CD14-positive monocyte (primary cell): ENCODE measurements at regions not wholly inside any gene's neighbourhood (a gene's known extent, or its start where the extent isn't known, plus 50 kb on each side); places are given as distances from the start of the nearest gene placed in this dataset.

Experiments used
- DNase-seq, 3 donors: peaks; one replicate each; pipeline ENCODE4 v3.0.0-alpha.2; 2011 to 2022
- H2AFZ ChIP-seq: 2 replicates; pipeline ENCODE4 v1.6.0; 2012; ENCODE audit warnings: mild to moderate bottlenecking, low read depth, low read length, inconsistent platforms; ENCODE audit not compliant: insufficient read depth, poor library complexity, severe bottlenecking
- H3K27ac ChIP-seq, 2 donors: 1 replicate in 1 of 2; 2 replicates in 1 of 2; pipeline ENCODE4 v1.5.1; 2012 to 2013; ENCODE audit warnings: low read length in 2 of 2, control low read depth in 1 of 2, inconsistent platforms in 1 of 2, low read depth in 1 of 2, mild to moderate bottlenecking in 1 of 2
- H3K27me3 ChIP-seq, 2 donors: one replicate each; pipeline versions ENCODE4 v1.6.0 to v1.6.1; 2011 to 2013; ENCODE audit warnings: low read length in 2 of 2; ENCODE audit not compliant: control insufficient read depth in 2 of 2, insufficient read depth in 2 of 2
- H3K36me3 ChIP-seq, 2 donors: replicated peaks in 1 of 2; 1 replicate in 1 of 2; 2 replicates in 1 of 2; pipeline versions ENCODE4 v1.5.1 to v1.6.1; 2012 to 2013; ENCODE audit warnings: low read length in 2 of 2, control low read depth in 1 of 2, inconsistent platforms in 1 of 2, mild to moderate bottlenecking in 1 of 2; ENCODE audit not compliant: insufficient read depth in 2 of 2, control insufficient read depth in 1 of 2
- H3K4me1 ChIP-seq, 2 donors: 1 replicate in 1 of 2; 2 replicates in 1 of 2; pipeline versions ENCODE4 v1.5.1 to v1.6.1; 2012 to 2013; ENCODE audit warnings: low read length in 2 of 2, control low read depth in 1 of 2, inconsistent platforms in 1 of 2, mild to moderate bottlenecking in 1 of 2, moderate library complexity in 1 of 2; ENCODE audit not compliant: insufficient read depth in 2 of 2, control insufficient read depth in 1 of 2
- H3K4me2 ChIP-seq: replicated peaks from 2 replicates; pipeline ENCODE3; 2012; ENCODE audit warnings: low read length, moderate library complexity, mild to moderate bottlenecking; ENCODE audit not compliant: poor library complexity, severe bottlenecking; ENCODE audit errors: extremely low read depth
- H3K4me3 ChIP-seq, 3 experiments: fragments of 200-600 bp in 1 of 3; sonication (generic) in 1 of 3; replicated peaks in 1 of 3; 1 replicate in 2 of 3; 2 replicates in 1 of 3; pipeline ENCODE4 v1.5.1; 2011 to 2013; ENCODE audit warnings: low read length in 3 of 3, mild to moderate bottlenecking in 3 of 3, control low read depth in 2 of 3, low read depth in 2 of 3, inconsistent platforms in 1 of 3, moderate library complexity in 1 of 3
- H3K79me2 ChIP-seq: 2 replicates; pipeline ENCODE4 v1.6.0; 2012; ENCODE audit warnings: mild to moderate bottlenecking, control low read depth, inconsistent platforms, low read length, moderate library complexity; ENCODE audit not compliant: insufficient read depth
- H3K9ac ChIP-seq: 2 replicates; pipeline ENCODE4 v1.6.0; 2017; ENCODE audit warnings: low read length, mild to moderate bottlenecking; ENCODE audit not compliant: insufficient read depth, poor library complexity, severe bottlenecking
- H3K9me3 ChIP-seq, 2 donors: replicated peaks in 1 of 2; 1 replicate in 1 of 2; 2 replicates in 1 of 2; pipeline versions ENCODE4 v1.5.1 to v1.6.1; 2012 to 2013; ENCODE audit warnings: low read length in 2 of 2, control low read depth in 1 of 2; ENCODE audit not compliant: control insufficient read depth in 1 of 2, insufficient read depth in 1 of 2
- H4K20me1 ChIP-seq: 2 replicates; pipeline ENCODE4 v1.6.0; 2012; ENCODE audit warnings: mild to moderate bottlenecking, low read length, control low read depth, moderate library complexity; ENCODE audit not compliant: insufficient read depth
- H3K27ac Mint-ChIP-seq, 7 donors: one replicate each; pipeline ENCODE4 v1.8.0; 2020; ENCODE audit warnings: mild to moderate bottlenecking in 7 of 7, mixed read lengths in 7 of 7, moderate library complexity in 6 of 7, inconsistent platforms in 2 of 7
- H3K27me3 Mint-ChIP-seq, 3 donors: one replicate each; pipeline ENCODE4 v1.8.0; 2021 to 2022; ENCODE audit warnings: low read depth in 3 of 3, mild to moderate bottlenecking in 3 of 3, mixed read lengths in 3 of 3, moderate library complexity in 3 of 3, inconsistent platforms in 1 of 3
- H3K36me3 Mint-ChIP-seq, 2 donors: one replicate each; pipeline ENCODE4 v1.8.0; 2020; ENCODE audit warnings: mixed read lengths in 2 of 2, inconsistent platforms in 1 of 2, mild to moderate bottlenecking in 1 of 2
- H3K4me1 Mint-ChIP-seq: one replicate; pipeline ENCODE4 v1.8.0; 2020; ENCODE audit warnings: mild to moderate bottlenecking, mixed read lengths
- H3K4me3 Mint-ChIP-seq, 2 donors: one replicate each; pipeline ENCODE4 v1.8.0; 2020; ENCODE audit warnings: mild to moderate bottlenecking in 2 of 2, mixed read lengths in 2 of 2, moderate library complexity in 1 of 2
- H3K9me3 Mint-ChIP-seq, 7 donors: one replicate each; pipeline ENCODE4 v1.8.0; 2020 to 2022; ENCODE audit warnings: mixed read lengths in 7 of 7, mild to moderate bottlenecking in 6 of 7, moderate library complexity in 6 of 7, inconsistent platforms in 2 of 7
- WGBS: methylation state at CpG from one replicate; pipeline ENCODE4 v1.1.5; 2013; ENCODE audit warnings: missing lambda C conversion rate; ENCODE audit not compliant: insufficient coverage; 5-methylcytosine and 5-hydroxymethylcytosine counted together
- intact Hi-C, 2 donors: fragments of 100-400 bp; cut with micrococcal nuclease; formaldehyde crosslinking; loops; one replicate each; pipeline versions ENCODE4 v1.15.0 to v1.15.1; 2023
- TF ChIP-seq, protein P1 (sequence below): fragments of 200-600 bp; IDR thresholded peaks from one replicate; pipeline ENCODE4 v1.8.0; 2022; ENCODE audit warnings: antibody characterized with exemption, mild to moderate bottlenecking

DNA sequence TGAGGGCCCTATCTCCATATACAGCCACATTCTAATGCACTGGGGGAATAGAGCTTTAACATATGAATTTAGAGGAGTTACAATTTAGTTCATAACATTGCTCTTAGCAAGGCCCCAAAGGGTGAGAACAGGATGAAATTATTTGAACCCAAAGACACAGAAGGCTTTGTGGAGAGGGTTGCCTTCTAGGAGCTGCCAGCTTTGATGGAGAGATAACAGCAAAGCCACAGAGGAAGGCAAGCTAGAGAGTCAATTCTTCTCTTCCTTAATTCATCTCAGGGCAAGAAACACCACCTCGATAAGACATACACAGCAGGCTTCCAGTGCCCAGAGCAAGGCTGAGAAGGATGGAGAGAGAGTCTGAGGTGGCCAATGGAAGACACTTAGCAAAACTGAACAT, 94.8 kb upstream of the TMPRSS15 start:
- H3K9me3 Mint-ChIP-seq = peaks cover 0 to 4% (median 0%) of the 10 kb centered on the region in 7 donors
- H3K9me3 ChIP-seq = no peaks in the 10 kb centered on the region
- no peak overlapping the region for H2AFZ ChIP-seq
- peak overlapping the region in 1 of 7 donors; percentile 38 for H3K27ac Mint-ChIP-seq
- H3K27me3 ChIP-seq = no peaks in the 10 kb centered on the region
- H3K9ac ChIP-seq = no peak overlapping the region
- H3K27me3 Mint-ChIP-seq = no peaks in the 10 kb centered on the region
- no peak for DNase-seq
- no peak overlapping the region for H3K4me3 Mint-ChIP-seq
- no peak overlapping the region for H3K4me2 ChIP-seq
- H3K4me3 ChIP-seq = no peak overlapping the region
- no peaks in the 10 kb centered on the region for H3K4me1 ChIP-seq
- H4K20me1 ChIP-seq = no peaks in the 10 kb centered on the region
- H3K36me3 ChIP-seq = no peaks in the 10 kb centered on the region
- no peaks in the 10 kb centered on the region for H3K4me1 Mint-ChIP-seq
- no peaks in the 10 kb centered on the region for H3K79me2 ChIP-seq
- WGBS = no CpG with 5 or more reads among the region's 1 CpG
- no peaks in the 10 kb centered on the region for H3K36me3 Mint-ChIP-seq
- intact Hi-C loops = no loop called here
- H3K27ac ChIP-seq = no peak overlapping the region
- TF ChIP-seq, protein P1, sequence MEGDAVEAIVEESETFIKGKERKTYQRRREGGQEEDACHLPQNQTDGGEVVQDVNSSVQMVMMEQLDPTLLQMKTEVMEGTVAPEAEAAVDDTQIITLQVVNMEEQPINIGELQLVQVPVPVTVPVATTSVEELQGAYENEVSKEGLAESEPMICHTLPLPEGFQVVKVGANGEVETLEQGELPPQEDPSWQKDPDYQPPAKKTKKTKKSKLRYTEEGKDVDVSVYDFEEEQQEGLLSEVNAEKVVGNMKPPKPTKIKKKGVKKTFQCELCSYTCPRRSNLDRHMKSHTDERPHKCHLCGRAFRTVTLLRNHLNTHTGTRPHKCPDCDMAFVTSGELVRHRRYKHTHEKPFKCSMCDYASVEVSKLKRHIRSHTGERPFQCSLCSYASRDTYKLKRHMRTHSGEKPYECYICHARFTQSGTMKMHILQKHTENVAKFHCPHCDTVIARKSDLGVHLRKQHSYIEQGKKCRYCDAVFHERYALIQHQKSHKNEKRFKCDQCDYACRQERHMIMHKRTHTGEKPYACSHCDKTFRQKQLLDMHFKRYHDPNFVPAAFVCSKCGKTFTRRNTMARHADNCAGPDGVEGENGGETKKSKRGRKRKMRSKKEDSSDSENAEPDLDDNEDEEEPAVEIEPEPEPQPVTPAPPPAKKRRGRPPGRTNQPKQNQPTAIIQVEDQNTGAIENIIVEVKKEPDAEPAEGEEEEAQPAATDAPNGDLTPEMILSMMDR = no peak

DNA sequence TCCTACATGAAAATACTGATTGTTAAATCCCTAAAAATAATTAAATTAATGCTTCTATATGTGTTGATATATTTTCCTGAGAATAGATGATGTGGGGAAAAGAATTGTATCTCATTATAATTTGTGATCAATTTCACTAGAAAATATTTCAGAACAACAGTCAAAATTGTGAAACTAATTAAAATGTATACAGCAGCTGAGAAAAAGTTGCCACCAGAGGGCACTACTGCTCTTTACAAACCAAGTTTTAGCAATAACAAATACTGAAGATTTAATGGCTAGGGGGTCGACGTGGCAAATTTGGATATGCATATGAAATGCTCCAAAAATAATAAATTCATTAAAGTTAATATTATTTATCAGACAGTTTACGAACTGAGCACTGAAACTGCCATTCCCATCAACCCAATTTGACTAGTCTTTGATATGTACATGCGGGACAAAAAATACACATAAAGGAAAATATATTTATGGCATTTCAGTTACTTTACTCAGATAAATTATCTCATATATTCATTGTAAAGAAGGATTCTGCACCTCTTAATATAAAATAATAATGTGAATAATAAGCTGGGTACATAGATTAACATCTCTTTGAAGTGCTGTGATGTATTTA, 96.3 kb upstream of the TMPRSS15 start:
- Histone ChIP-seq H3K27me3 (no peaks in the 10 kb centered on the region), H3K4me2 (no peak overlapping the region), H3K36me3 (no peaks in the 10 kb centered on the region), H3K27ac (no peak overlapping the region), H4K20me1 (no peaks in the 10 kb centered on the region), H3K4me1 (no peaks in the 10 kb centered on the region), H3K9ac (no peak overlapping the region), H3K79me2 (no peaks in the 10 kb centered on the region), H2AFZ (no peak overlapping the region), H3K9me3 (no peaks in the 10 kb centered on the region), H3K4me3 (no peak overlapping the region)
- intact Hi-C loops = no loop called here
- Mint-ChIP-seq H3K27me3 (no peaks in the 10 kb centered on the region), H3K27ac (no peak overlapping the region), H3K36me3 (no peaks in the 10 kb centered on the region), H3K4me1 (no peaks in the 10 kb centered on the region), H3K9me3 (peaks cover 0 to 4% (median 2%) of the 10 kb centered on the region in 7 donors), H3K4me3 (no peak overlapping the region)
- DNase-seq = peak in 2 of 3 donors; percentile 5 to 6
- WGBS = no CpG with 5 or more reads among the region's 4 CpGs
- TF ChIP-seq, protein P1 = peak; percentile 74
